Right renal pelvis (tissue), 4 donors: ENCODE measurements at regions not wholly inside any gene's neighbourhood (a gene's known extent, or its start where the extent isn't known, plus 50 kb on each side); places are given as distances from the start of the nearest gene placed in this dataset.

Experiments used
- DNase-seq, 4 donors: peaks; one replicate each; pipeline ENCODE4 v3.0.0-alpha.2; 2013; ENCODE audit warnings: low read depth in 4 of 4, low spot score in 3 of 4, missing footprints in 1 of 4

GRCh38 chr9:89975630-89976029 lies 370.8 kb downstream of the GADD45G start:
- DNase-seq = no peak

DNA sequence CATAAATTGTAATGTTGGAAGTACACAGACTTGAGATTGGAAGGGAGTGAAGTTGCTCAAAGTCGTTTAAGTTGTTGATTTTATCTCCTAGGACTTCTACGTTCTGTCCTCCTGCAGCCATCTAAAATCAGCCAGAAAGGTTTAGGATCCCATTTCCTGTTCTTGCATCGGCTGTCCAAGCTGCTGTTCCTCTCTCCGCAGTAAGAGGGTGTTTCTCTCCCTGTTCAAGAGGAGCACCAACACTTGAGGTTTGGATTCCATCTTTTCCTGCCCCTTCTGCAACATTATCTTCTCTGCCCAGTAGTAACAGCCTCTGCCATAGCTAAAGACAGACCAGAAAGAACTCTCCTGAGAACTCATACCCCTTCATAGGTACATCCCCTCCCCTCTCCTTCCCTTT lies 373.4 kb downstream of the GADD45G start:
- DNase-seq = no peak

DNA sequence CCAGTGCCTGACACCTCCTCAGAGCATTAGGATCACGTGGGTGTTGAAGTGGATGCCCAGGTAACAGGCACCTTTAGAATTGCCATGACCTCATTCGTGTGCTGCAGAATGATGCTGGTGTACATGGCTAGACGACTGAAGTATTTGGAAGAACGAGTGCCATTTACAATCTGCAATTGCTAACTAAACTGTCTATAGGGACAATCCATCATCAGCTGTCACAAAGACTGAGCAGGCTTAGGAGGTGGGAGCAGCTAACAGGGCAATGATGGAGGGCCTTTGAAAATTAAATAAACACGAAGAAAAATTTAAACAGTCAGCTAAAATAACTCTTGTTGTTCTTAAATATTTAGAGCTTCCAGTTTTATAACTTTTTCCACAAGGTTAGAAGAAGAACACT lies 375.8 kb downstream of the GADD45G start:
- DNase-seq = no peak

- no peak for DNase-seq
Measured at GRCh38 chr9:89982016-89982415, 377.2 kb downstream of the GADD45G start.

GRCh38 chr9:89983411-89983810 lies 378.6 kb downstream of the GADD45G start:
- DNase-seq = no peak

DNA sequence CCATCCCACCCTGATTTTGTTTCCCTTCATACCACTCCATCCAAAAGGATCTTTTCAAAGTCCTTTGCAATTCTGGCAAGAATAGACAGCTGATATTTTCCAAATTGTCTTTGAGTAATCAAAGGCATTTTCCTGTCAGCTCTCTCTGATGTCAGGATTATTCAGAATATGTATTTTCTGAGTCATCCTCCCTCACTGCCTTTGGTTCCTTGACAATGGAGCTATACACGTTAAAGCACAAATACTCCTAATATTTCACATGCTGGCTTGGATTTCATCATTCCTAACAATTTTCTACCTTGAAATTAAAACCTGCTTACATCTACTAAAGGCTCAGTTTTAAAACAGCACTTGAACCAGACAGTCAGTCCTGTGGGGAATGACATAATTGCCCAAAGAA lies 379.4 kb downstream of the GADD45G start:
- no peak for DNase-seq

GRCh38 chr9:89985068-89985467 lies 380.3 kb downstream of the GADD45G start:
- DNase-seq = no peak

DNA sequence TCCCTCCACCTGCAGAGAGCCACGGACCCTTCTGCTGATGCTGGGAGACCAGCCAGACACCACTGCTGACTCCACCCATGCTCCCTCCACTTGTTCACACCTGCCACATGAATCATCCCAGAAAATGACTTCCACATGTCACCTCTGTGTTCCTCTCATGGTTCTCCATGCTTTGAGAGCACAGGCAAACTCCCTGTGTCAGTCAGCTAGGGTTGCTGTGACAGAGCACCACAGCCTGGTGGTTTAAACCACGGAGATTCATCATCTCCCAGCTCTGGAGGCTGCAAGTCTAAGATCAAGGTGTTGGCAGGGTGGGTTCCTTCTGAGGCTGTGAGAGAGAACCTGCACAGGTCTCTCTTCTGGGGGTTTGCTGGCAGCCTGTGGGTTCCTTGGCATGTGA lies 381.4 kb downstream of the GADD45G start:
- DNase-seq = no peak

- DNase-seq = no peak
Measured at GRCh38 chr9:89988458-89988857, 383.6 kb downstream of the GADD45G start.

DNA sequence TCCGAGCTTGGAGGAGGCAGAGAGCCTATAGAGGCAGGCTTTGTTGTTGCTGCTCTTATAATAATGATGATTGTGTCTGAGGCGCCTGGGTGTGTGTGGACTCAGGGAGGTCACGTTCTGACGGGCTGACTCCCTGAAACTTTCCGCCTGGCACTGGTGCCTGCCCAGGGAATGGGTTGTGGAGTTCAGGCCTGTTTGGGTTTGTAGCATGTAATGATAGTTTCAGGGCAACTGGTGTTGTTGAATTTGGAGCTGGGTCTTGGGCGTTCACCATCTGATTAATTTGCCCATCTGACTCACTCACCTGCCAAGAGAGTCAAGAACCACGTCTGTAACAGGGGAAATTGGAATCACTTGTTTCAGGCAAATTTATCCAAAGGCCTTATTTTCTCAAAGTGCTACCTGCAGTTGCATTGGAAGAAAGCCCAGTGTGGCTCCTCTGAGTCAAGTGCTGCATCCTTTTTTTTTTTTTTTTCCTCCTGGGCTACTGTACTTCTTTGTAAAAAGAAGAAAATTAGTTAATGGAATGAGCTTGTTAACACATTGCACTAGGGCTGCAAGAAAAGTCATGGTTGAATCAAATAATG lies 386.5 kb downstream of the GADD45G start:
- DNase-seq = no peak

DNA sequence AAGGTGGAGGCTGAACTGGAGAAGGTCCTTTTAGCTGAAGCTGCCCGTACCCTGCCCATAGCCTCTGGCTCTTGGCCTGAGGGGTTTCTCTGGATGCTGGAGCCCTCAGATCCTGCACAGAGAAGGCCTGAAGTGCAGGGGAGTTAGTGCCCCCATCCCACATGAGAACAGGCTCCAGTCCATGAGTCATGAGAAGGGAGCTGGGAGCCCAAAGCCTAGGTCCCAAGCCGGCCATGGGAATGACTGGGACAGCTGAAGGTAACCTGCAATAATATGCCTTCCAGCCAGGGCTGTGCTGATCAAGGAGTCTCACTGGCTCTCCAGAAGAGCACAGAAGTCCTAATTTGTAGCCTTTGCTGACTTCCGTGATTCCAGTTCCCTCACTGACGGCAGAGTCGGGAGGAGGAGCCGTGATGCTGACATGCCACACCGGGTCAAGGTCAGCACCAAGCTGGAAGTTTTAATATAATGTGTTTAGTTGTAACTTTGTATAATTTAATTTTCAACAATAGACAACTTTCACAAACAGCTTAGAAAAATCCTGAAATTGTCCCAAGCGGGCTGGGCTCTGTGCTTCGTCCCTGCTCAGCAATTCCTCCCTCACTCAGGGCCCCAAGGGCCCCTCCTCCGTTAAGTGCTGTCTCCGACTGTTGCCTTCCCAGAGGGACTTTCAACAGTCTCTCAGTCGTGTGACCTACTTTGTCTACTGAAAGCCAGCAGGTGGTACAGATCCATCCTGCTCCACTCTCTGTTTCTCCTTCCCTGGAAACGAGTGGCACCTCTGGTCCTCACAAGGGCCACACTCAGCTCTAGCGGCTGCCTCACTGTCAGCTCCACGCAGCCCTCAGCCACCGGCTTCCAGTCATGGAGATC lies 387.8 kb downstream of the GADD45G start:
- DNase-seq = no peak

GRCh38 chr9:89993678-89994630 lies 389.1 kb downstream of the GADD45G start:
- DNase-seq = no peak

- DNase-seq = no peak
Measured at GRCh38 chr9:89994988-89995613, 390.3 kb downstream of the GADD45G start.

DNA sequence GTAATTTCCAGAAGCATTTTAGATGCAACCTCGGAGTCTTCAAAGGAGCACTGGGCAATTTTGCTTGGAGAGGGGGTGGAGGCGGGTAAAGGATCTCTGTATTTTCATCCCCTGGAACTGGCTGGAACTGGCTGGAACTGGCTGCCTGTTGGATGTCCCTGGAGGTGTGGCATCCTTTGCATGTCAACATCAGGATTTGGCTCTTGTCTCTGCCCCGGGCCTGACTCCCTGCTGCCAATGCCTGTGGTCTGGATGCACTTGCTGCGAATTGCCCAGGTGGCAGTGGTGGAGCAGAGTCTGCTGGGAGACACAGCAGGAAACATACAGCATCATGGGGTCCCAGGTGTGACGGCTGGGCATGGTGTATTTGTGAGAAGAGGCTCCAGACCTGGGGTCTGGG lies 391.3 kb downstream of the GADD45G start:
- no peak for DNase-seq

- no peak for DNase-seq
Measured at GRCh38 chr9:89996773-89997172, 392.0 kb downstream of the GADD45G start.

GRCh38 chr9:89998633-89999032 lies 393.8 kb downstream of the GADD45G start:
- no peak for DNase-seq

DNA sequence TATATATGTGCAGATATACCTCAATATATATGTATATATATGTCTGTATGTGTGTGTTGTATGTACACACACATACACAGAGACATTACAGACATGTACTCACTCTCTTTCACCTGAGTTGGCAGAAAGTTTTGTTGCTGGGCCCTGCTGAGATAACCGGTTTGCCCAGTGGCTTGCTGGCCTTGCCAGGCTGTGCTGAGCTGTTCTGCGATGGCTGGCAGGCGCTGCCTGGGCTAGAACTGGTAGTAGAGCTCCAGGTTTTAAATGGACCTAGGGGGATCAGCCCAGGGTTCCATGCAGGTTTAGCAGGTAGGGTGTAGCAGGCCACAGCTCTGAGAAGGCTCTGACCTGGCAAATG lies 394.3 kb downstream of the GADD45G start:
- no peak for DNase-seq

DNA sequence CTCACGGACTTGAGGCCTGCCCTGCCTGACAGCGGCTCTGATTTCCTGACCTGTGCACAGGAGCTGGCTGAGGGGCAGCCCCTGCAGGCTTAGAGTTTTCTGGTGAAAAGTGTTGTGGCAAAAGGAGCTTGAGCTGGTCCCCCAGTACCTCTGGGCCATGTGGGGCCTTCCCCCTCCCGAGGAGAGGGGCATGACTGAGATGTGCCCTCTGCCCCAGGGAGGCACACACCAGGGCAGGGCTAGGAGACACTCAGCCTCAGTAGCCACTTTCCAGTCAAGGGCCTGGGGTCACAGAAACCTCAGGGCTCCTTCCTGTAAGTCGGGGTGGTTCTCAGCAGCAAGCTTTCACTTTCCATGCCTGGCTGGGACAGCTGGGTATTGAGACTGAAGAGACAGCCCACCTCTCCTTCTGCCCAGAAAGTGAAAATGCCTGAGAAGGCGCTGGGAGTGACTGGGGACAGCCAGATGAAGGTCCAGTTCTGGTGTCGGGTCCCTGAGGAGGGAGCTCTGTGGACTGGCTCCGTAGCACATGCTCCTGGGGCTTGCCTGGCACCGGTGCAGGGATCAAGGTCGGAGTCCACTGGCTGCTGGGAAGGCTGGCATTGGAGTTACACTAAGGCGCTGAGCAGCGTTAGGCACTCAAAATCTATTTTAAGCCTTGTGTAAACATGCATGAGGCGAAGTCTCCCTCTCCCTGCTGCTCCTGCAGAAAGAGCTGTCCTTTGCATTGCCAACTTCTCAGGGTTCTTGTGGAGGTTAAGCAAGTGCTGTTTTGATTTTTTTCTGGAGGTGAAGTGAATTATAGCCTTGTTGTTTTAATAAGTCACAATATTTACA lies 394.9 kb downstream of the GADD45G start:
- DNase-seq = peak in 2 of 4 donors; percentile 47 to 60

DNA sequence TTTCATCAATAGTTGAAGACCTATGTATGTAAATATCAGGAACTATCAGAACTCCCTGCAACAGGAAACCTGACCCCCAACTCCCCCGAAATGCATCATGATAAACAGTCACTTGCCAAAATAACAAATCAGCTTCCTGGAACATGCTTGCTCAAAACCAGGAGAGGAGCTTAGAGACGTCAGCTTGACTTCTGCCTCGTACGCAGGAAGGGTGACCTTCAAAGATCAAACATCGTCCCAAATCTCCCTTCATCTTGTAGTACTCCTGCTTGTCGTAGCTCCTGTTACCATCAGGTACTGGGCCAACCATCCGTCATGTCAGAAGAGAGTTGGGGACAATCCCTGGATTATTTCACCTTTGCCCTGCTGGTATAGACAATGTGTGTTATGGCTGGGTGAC lies 396.1 kb downstream of the GADD45G start:
- DNase-seq = no peak

DNA sequence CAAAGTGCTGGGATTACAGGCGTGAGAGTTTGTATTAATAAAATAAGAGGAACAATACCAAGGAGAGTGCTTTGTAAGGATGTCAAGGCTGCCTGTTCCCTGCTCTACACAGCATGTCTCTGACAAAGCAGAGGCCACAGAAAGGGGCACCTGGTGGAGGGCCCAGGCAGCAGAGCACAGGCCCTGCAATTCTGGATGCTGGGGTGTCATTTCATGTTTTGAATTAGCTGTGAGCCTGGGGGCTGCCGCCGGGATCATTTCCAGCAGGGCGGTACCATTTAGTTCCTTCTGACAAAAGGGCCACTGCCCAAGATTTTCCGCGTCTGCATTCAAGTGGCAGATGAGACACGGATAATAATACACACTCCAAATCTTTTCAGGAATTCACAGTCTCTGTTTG lies 396.9 kb downstream of the GADD45G start:
- DNase-seq = no peak
